Neural cell (in vitro differentiated cells): ENCODE measurements at regions not wholly inside any gene's neighbourhood (a gene's known extent, or its start where the extent isn't known, plus 50 kb on each side); places are given as distances from the start of the nearest gene placed in this dataset.

Source experiments
- H2AFZ ChIP-seq: fragments of 200-600, 300-800 bp; sonication (generic), shearing (Covaris generic); 2 replicates; pipeline ENCODE4 v1.6.0; 2014; ENCODE audit warnings: low read depth, mild to moderate bottlenecking, antibody characterized with exemption, low read length, moderate library complexity
- H3F3A ChIP-seq: fragments of 200-600 bp; shearing (Covaris generic); 2 replicates; pipeline ENCODE4 v1.6.1; 2016; ENCODE audit warnings: mild to moderate bottlenecking, moderate library complexity, mixed read lengths, antibody characterized with exemption, low read length; ENCODE audit not compliant: insufficient read depth, poor library complexity, severe bottlenecking
- H3K27ac ChIP-seq: fragments of 200-600, 300-800 bp; sonication (generic), shearing (Covaris generic); 2 replicates; pipeline ENCODE4 v1.5.1; 2014; ENCODE audit warnings: mild to moderate bottlenecking, low read length, moderate library complexity
- H3K27me3 ChIP-seq: fragments of 300-800, 200-600 bp; sonication (generic), shearing (Covaris generic); 2 replicates; pipeline ENCODE4 v1.6.0; 2014; ENCODE audit warnings: mild to moderate bottlenecking, low read depth, low read length, moderate library complexity; ENCODE audit not compliant: insufficient read depth
- H3K36me3 ChIP-seq: fragments of 300-800, 200-600 bp; sonication (generic), shearing (Covaris generic); 2 replicates; pipeline ENCODE4 v1.5.1; 2014; ENCODE audit warnings: mild to moderate bottlenecking, antibody characterized with exemption, low read length, moderate library complexity; ENCODE audit not compliant: insufficient read depth
- H3K4me2 ChIP-seq: fragments of 300-800, 200-600 bp; sonication (generic), shearing (Covaris generic); 2 replicates; pipeline ENCODE4 v1.6.0; 2014; ENCODE audit warnings: mild to moderate bottlenecking, low read length
- H3K4me3 ChIP-seq: fragments of 300-800, 200-600 bp; sonication (generic), shearing (Covaris generic); 2 replicates; pipeline ENCODE4 v1.5.1; 2014; ENCODE audit warnings: mild to moderate bottlenecking, low read length, moderate library complexity
- H3K79me2 ChIP-seq: fragments of 200-600 bp; shearing (Covaris generic); replicated peaks from 2 replicates; pipeline ENCODE4 v1.6.0; 2014; ENCODE audit warnings: mild to moderate bottlenecking, low read length, moderate library complexity; ENCODE audit not compliant: insufficient read depth
- H3K9ac ChIP-seq: fragments of 300-800, 200-600 bp; sonication (generic), shearing (Covaris generic); 2 replicates; pipeline ENCODE4 v1.6.1; 2016; ENCODE audit warnings: mild to moderate bottlenecking, low read length, mixed read lengths
- H3K9me2 ChIP-seq: fragments of 200-600 bp; shearing (Covaris generic); 2 replicates; pipeline ENCODE4 v1.6.1; 2016; ENCODE audit warnings: mild to moderate bottlenecking, low read length, mixed read lengths; ENCODE audit not compliant: insufficient read depth
- H3K9me3 ChIP-seq: fragments of 200-600, 300-800 bp; sonication (generic), shearing (Covaris generic); 2 replicates; pipeline ENCODE4 v1.6.1; 2016; ENCODE audit warnings: mild to moderate bottlenecking, mixed run types, low read length, moderate library complexity, mixed read lengths
- H4K20me1 ChIP-seq: fragments of 200-600 bp; shearing (Covaris generic); 2 replicates; pipeline ENCODE4 v1.6.1; 2016; ENCODE audit warnings: mild to moderate bottlenecking, mixed run types; ENCODE audit not compliant: insufficient read depth
- CTCF ChIP-seq: fragments of 450-650 bp; IDR thresholded peaks from 2 replicates; pipeline ENCODE4 v1.5.1; 2014; ENCODE audit warnings: antibody characterized with exemption, mild to moderate bottlenecking, moderate library complexity; ENCODE audit not compliant: poor library complexity, severe bottlenecking
- EP300 ChIP-seq: fragments of 450-650 bp; conservative IDR thresholded peaks from 2 replicates; pipeline ENCODE4 v1.6.1; 2014; ENCODE audit warnings: antibody characterized with exemption, mild to moderate bottlenecking, moderate library complexity; ENCODE audit not compliant: poor library complexity, severe bottlenecking
- EZH2 ChIP-seq: fragments of 200-600, 300-800 bp; shearing (Covaris generic), sonication (generic); IDR thresholded peaks from 2 replicates; pipeline ENCODE4 v1.6.1; 2014; ENCODE audit warnings: antibody characterized with exemption, low read length, borderline replicate concordance, mild to moderate bottlenecking; ENCODE audit not compliant: insufficient read depth, poor library complexity, severe bottlenecking
- MXI1 ChIP-seq: fragments of 450-650 bp; conservative IDR thresholded peaks from 2 replicates; pipeline ENCODE4 v1.6.1; 2014; ENCODE audit warnings: antibody characterized with exemption, mild to moderate bottlenecking; ENCODE audit not compliant: poor library complexity, severe bottlenecking
- POLR2AphosphoS5 ChIP-seq: IDR thresholded peaks from 2 replicates; pipeline ENCODE4 v1.6.1; 2012
- RAD21 ChIP-seq: fragments of 450-650 bp; conservative IDR thresholded peaks from 2 replicates; pipeline ENCODE4 v1.6.1; 2014; ENCODE audit warnings: antibody characterized with exemption, mild to moderate bottlenecking, moderate library complexity
- REST ChIP-seq: IDR thresholded peaks from 2 replicates; pipeline ENCODE4 v1.6.1; 2012; ENCODE audit warnings: borderline replicate concordance
- SMC3 ChIP-seq: fragments of 450-650 bp; conservative IDR thresholded peaks from 2 replicates; pipeline ENCODE4 v1.6.1; 2014; ENCODE audit warnings: antibody characterized with exemption, mild to moderate bottlenecking, moderate library complexity; ENCODE audit not compliant: poor library complexity
- TAF1 ChIP-seq: IDR thresholded peaks from 2 replicates; pipeline ENCODE4 v1.6.1; 2012; ENCODE audit warnings: low read depth

- no peak for TF ChIP-seq CTCF
- no peak for TF ChIP-seq REST
- TF ChIP-seq EP300, result no peak
- TF ChIP-seq POLR2AphosphoS5, result no peak
- TF ChIP-seq RAD21, result no peak
- TF ChIP-seq MXI1, result no peak
- TF ChIP-seq EZH2, result no peak
- no peak for TF ChIP-seq SMC3
- TF ChIP-seq TAF1, result no peak
- no peak overlapping the region for H2AFZ ChIP-seq
- no peaks in the 10 kb centered on the region for H3K27me3 ChIP-seq
- no peaks in the 10 kb centered on the region for H3K9me2 ChIP-seq
- H3K4me3 ChIP-seq, result no peak overlapping the region
- H3F3A ChIP-seq, result no peaks in the 10 kb centered on the region
- no peaks in the 10 kb centered on the region for H3K79me2 ChIP-seq
- no peaks in the 10 kb centered on the region for H4K20me1 ChIP-seq
- no peak overlapping the region for H3K4me2 ChIP-seq
- H3K9me3 ChIP-seq, result no peaks in the 10 kb centered on the region
- no peak overlapping the region for H3K9ac ChIP-seq
- H3K36me3 ChIP-seq, result no peaks in the 10 kb centered on the region
- H3K27ac ChIP-seq, result no peak overlapping the region
These were observed 228.7 kb downstream of the YTHDC2 start for GRCh38 chr5:113742176-113742575.

GRCh38 chr5:113742639-113743038 lies 229.1 kb downstream of the YTHDC2 start:
- Histone ChIP-seq H3K9me2 (no peaks in the 10 kb centered on the region), H3K4me2 (no peak overlapping the region), H3K27me3 (no peaks in the 10 kb centered on the region), H3K9ac (no peak overlapping the region), H3K9me3 (no peaks in the 10 kb centered on the region), H3F3A (no peaks in the 10 kb centered on the region), H3K4me3 (no peak overlapping the region), H3K36me3 (no peaks in the 10 kb centered on the region), H2AFZ (no peak overlapping the region), H3K79me2 (no peaks in the 10 kb centered on the region), H4K20me1 (no peaks in the 10 kb centered on the region), H3K27ac (no peak overlapping the region)
- TF ChIP-seq REST (no peak), CTCF (no peak), EZH2 (no peak), RAD21 (no peak), EP300 (no peak), POLR2AphosphoS5 (no peak), TAF1 (no peak), MXI1 (no peak), SMC3 (no peak)
